Fibroblast of pulmonary artery (primary cell): ENCODE measurements at regions not wholly inside any gene's neighbourhood (a gene's known extent, or its start where the extent isn't known, plus 50 kb on each side); places are given as distances from the start of the nearest gene placed in this dataset.

ENCODE experiments used
- DNase-seq: peaks from one replicate; pipeline ENCODE4 v3.0.0-alpha.2; 2010; ENCODE audit warnings: low read depth
- H3K4me3 ChIP-seq: replicated peaks from 2 replicates; pipeline ENCODE4 v1.5.1; 2011; ENCODE audit warnings: low read depth, mild to moderate bottlenecking, control low read depth, low read length, moderate library complexity
- CTCF ChIP-seq: IDR thresholded peaks from 2 replicates; pipeline ENCODE4 v1.5.1; 2011; ENCODE audit warnings: mild to moderate bottlenecking, control low read depth, low read length, inconsistent platforms; ENCODE audit errors: missing control alignments

- DNase-seq: no peak
- no peak for TF ChIP-seq CTCF
- no peak overlapping the region for H3K4me3 ChIP-seq
Observed at GRCh38 chr2:81903534-81903933, 1599.0 kb upstream of the LRRTM1 start.

- peak; percentile 43 for TF ChIP-seq CTCF
- DNase-seq: peak; percentile 10
- H3K4me3 ChIP-seq: no peak overlapping the region
Observed at GRCh38 chr2:81901017-81901416, 1596.5 kb upstream of the LRRTM1 start.

- DNase-seq: no peak
- no peak for TF ChIP-seq CTCF
- H3K4me3 ChIP-seq: no peak overlapping the region
Observed at GRCh38 chr2:81895620-81896250, 1591.2 kb upstream of the LRRTM1 start.

- no peak overlapping the region for H3K4me3 ChIP-seq
- no peak for TF ChIP-seq CTCF
- peak; percentile 8 for DNase-seq
Observed at GRCh38 chr2:81894451-81894990, 1590.0 kb upstream of the LRRTM1 start.

GRCh38 chr2:81876624-81877023, 1572.1 kb upstream of the LRRTM1 start:
- no peak overlapping the region for H3K4me3 ChIP-seq
- no peak for TF ChIP-seq CTCF
- no peak for DNase-seq

- no peak overlapping the region for H3K4me3 ChIP-seq
- TF ChIP-seq CTCF: no peak
- DNase-seq: no peak
Observed at GRCh38 chr2:81872006-81872405, 1567.5 kb upstream of the LRRTM1 start.

GRCh38 chr2:81870119-81870518, 1565.6 kb upstream of the LRRTM1 start:
- no peak overlapping the region for H3K4me3 ChIP-seq
- no peak for DNase-seq
- no peak for TF ChIP-seq CTCF
